Mesenchymal stem cell (in vitro differentiated cells and primary cell): ENCODE measurements at regions not wholly inside any gene's neighbourhood (a gene's known extent, or its start where the extent isn't known, plus 50 kb on each side); places are given as distances from the start of the nearest gene placed in this dataset.

Experiments
- DNase-seq: peaks from one replicate; pipeline ENCODE4 v3.0.0-alpha.2; 2013
- H2AFZ ChIP-seq: one replicate; pipeline ENCODE4 v1.6.1; 2013; ENCODE audit warnings: low read depth, mild to moderate bottlenecking, control low read depth, inconsistent platforms, low read length, moderate library complexity
- H2AK5ac ChIP-seq: 2 replicates; pipeline ENCODE4 v1.6.1; 2013; ENCODE audit warnings: low read length, moderate library complexity, mild to moderate bottlenecking, inconsistent platforms; ENCODE audit not compliant: severe bottlenecking
- H2BK120ac ChIP-seq: one replicate; pipeline ENCODE4 v1.6.1; 2013; ENCODE audit warnings: low read depth, mild to moderate bottlenecking, inconsistent platforms, low read length, moderate library complexity
- H2BK12ac ChIP-seq, 2 experiments: one replicate each; pipeline ENCODE4 v1.6.1; 2013; ENCODE audit warnings: inconsistent platforms in 2 of 2, low read length in 2 of 2, mild to moderate bottlenecking in 2 of 2, moderate library complexity in 2 of 2, control low read depth in 1 of 2
- H2BK15ac ChIP-seq: one replicate; pipeline ENCODE4 v1.6.1; 2013; ENCODE audit warnings: mild to moderate bottlenecking, low read depth, inconsistent platforms; ENCODE audit not compliant: poor library complexity, severe bottlenecking
- H2BK5ac ChIP-seq: 2 replicates; pipeline ENCODE4 v1.6.1; 2013; ENCODE audit warnings: low read depth, mild to moderate bottlenecking, low read length, control low read depth, inconsistent platforms; ENCODE audit not compliant: poor library complexity, severe bottlenecking
- H3K14ac ChIP-seq, 2 experiments: one replicate each; pipeline ENCODE4 v1.6.1; 2013; ENCODE audit warnings: inconsistent platforms in 2 of 2, low read length in 2 of 2, control low read depth in 1 of 2, mild to moderate bottlenecking in 1 of 2, moderate library complexity in 1 of 2
- H3K18ac ChIP-seq, 2 experiments: one replicate each; pipeline ENCODE4 v1.6.1; 2013; ENCODE audit warnings: inconsistent platforms in 2 of 2, low read length in 2 of 2, control low read depth in 1 of 2, low read depth in 1 of 2, mild to moderate bottlenecking in 1 of 2
- H3K23ac ChIP-seq, 2 experiments: one replicate each; pipeline ENCODE4 v1.6.1; 2013; ENCODE audit warnings: inconsistent platforms in 2 of 2, low read length in 2 of 2, mild to moderate bottlenecking in 2 of 2, moderate library complexity in 2 of 2, control low read depth in 1 of 2
- H3K27ac ChIP-seq: 2 replicates; pipeline ENCODE4 v1.5.1; 2013; ENCODE audit warnings: mild to moderate bottlenecking, moderate library complexity, low read length, control low read depth, inconsistent platforms; ENCODE audit not compliant: poor library complexity, severe bottlenecking
- H3K27me3 ChIP-seq, 2 experiments: 2 replicates each; pipeline versions ENCODE4 v1.6.1 to v1.7.0; 2013; ENCODE audit warnings: low read length in 2 of 2, mild to moderate bottlenecking in 2 of 2, moderate library complexity in 2 of 2, control low read depth in 1 of 2, inconsistent platforms in 1 of 2; ENCODE audit not compliant: control insufficient read depth in 1 of 2, insufficient read depth in 1 of 2
- H3K36me3 ChIP-seq, 2 experiments: 2 replicates each; pipeline versions ENCODE4 v1.6.1 to v1.7.0; 2013; ENCODE audit warnings: low read length in 2 of 2, control low read depth in 1 of 2, inconsistent platforms in 1 of 2, low read depth in 1 of 2, mild to moderate bottlenecking in 1 of 2; ENCODE audit not compliant: insufficient read depth in 2 of 2, control insufficient read depth in 1 of 2
- H3K4ac ChIP-seq, 2 experiments: one replicate each; pipeline ENCODE4 v1.6.1; 2013; ENCODE audit warnings: inconsistent platforms in 2 of 2, low read length in 2 of 2, mild to moderate bottlenecking in 2 of 2, moderate library complexity in 2 of 2, control low read depth in 1 of 2, low read depth in 1 of 2
- H3K4me1 ChIP-seq: 2 replicates; pipeline ENCODE4 v1.6.1; 2013; ENCODE audit warnings: low read depth, low read length, control low read depth; ENCODE audit not compliant: control insufficient read depth, insufficient read depth
- H3K4me2 ChIP-seq: 2 replicates; pipeline ENCODE4 v1.6.1; 2013; ENCODE audit warnings: low read length, mild to moderate bottlenecking, inconsistent platforms; ENCODE audit not compliant: poor library complexity, severe bottlenecking
- H3K4me3 ChIP-seq, 2 experiments: 2 replicates each; pipeline versions ENCODE4 v1.5.1 to v1.7.0; 2013; ENCODE audit warnings: low read length in 2 of 2, mild to moderate bottlenecking in 2 of 2, control low read depth in 1 of 2, low read depth in 1 of 2; ENCODE audit not compliant: insufficient read depth in 1 of 2
- H3K79me1 ChIP-seq: replicated peaks from 2 replicates; pipeline ENCODE4 v1.6.1; 2013; ENCODE audit warnings: mild to moderate bottlenecking, control low read depth, low read length, inconsistent platforms; ENCODE audit not compliant: poor library complexity, severe bottlenecking
- H3K9ac ChIP-seq: 2 replicates; pipeline ENCODE4 v1.7.0; 2013; ENCODE audit warnings: mild to moderate bottlenecking, low read length, moderate library complexity
- H3K9me3 ChIP-seq: 2 replicates; pipeline ENCODE4 v1.7.0; 2013; ENCODE audit warnings: mild to moderate bottlenecking, low read length; ENCODE audit not compliant: control insufficient read depth
- H4K8ac ChIP-seq: one replicate; pipeline ENCODE4 v1.6.1; 2013; ENCODE audit warnings: inconsistent platforms, mild to moderate bottlenecking, low read length, moderate library complexity
- H4K91ac ChIP-seq: one replicate; pipeline ENCODE4 v1.6.1; 2013; ENCODE audit warnings: mild to moderate bottlenecking, low read length, inconsistent platforms
- WGBS: methylation state at CpG from one replicate; pipeline ENCODE4 v1.1.7; 2013; ENCODE audit warnings: mixed read lengths; 5-methylcytosine and 5-hydroxymethylcytosine counted together

DNA sequence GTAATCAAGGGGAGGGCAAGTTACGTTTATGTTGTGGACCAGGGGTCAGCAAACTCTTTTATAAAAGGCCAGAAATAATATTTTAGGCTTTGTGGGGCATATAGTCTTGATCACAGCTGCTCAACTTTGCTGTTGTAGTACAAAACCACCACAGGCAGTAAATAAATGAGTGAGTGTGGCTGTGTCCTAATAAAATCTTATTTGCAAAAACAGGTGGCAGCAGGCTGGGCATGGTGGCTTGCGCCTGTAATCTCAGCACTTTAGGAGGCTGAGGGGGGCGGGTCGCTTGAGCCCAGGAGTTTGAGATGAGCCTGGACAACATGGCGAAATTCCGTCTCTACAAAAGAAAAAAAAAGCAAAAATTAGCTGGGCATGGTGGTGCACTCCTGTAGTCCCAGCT, 57.9 kb upstream of the NUP160 start:
- peak overlapping the region; percentile 51 for H4K8ac ChIP-seq
- H3K14ac ChIP-seq, result no peak overlapping the region
- H2BK12ac ChIP-seq, result peak overlapping the region in 1 of 2 experiments; percentile 67
- no peaks in the 10 kb centered on the region for H3K27me3 ChIP-seq
- no peak overlapping the region for H3K9ac ChIP-seq
- peaks cover 8% of the 10 kb centered on the region for H3K4me1 ChIP-seq
- peak overlapping the region; percentile 88 for H4K91ac ChIP-seq
- no peak overlapping the region for H2AFZ ChIP-seq
- peak overlapping the region; percentile 76 for H3K27ac ChIP-seq
- 93% methylated on average over 5 of the region's 6 CpGs for WGBS
- no peaks in the 10 kb centered on the region for H3K79me1 ChIP-seq
- H3K4me2 ChIP-seq, result no peak overlapping the region
- peak overlapping the region; percentile 67 for H2AK5ac ChIP-seq
- no peak overlapping the region for H2BK5ac ChIP-seq
- H2BK15ac ChIP-seq, result peak overlapping the region; percentile 12
- H3K18ac ChIP-seq, result peak overlapping the region; percentile 69 to 72
- no peak overlapping the region for H2BK120ac ChIP-seq
- H3K4ac ChIP-seq, result peak overlapping the region in 1 of 2 experiments; percentile 79
- DNase-seq, result no peak
- no peak overlapping the region for H3K4me3 ChIP-seq
- H3K36me3 ChIP-seq, result no peaks in the 10 kb centered on the region
- H3K23ac ChIP-seq, result no peak overlapping the region
- H3K9me3 ChIP-seq, result no peaks in the 10 kb centered on the region

DNA sequence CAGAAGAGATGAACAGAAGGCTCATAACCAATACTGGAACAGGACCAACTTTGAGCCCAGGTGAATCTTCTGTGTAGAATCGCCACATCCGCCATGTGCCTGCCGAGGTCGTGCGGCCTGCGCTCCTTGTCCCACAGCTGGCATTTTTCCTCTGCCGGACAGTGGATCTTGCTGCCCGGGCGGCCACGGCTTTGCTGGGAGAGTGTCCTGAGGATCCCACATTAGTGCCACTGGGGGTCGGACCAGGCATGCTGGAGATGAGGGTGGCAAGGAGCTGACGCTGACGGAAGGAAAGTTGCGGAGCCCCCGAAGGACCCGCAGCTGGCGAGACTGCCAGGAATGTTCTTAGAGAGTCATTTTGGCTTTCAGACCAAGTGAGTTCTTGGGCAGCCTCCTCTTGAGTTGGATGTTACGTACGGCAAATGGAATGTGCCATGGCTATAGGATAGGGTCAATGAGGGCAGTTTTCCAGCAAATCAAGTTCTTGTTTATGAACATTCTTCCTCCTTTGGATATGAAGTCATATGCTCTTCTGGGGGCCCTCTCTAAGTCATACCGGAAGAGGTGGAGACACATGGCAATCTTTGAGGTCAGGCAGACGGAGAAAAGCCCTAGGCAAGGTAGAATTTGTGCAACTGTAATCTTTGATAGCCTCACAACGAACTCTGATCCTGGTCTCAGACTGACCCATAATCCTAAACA, 57.4 kb upstream of the NUP160 start:
- Histone ChIP-seq H4K8ac (peak overlapping the region; percentile 96), H3K36me3 (no peaks in the 10 kb centered on the region), H3K14ac (peak overlapping the region in 1 of 2 experiments; percentile 83), H3K4ac (peak overlapping the region in 1 of 2 experiments; percentile 89), H2AFZ (no peak overlapping the region), H3K9me3 (no peaks in the 10 kb centered on the region), H3K9ac (no peak overlapping the region), H3K27ac (peak overlapping the region; percentile 76), H3K4me1 (peaks cover 8% of the 10 kb centered on the region), H4K91ac (peak overlapping the region; percentile 90), H2BK120ac (peak overlapping the region; percentile 64), H3K18ac (peak overlapping the region; percentile 72 to 92), H3K4me3 (peak overlapping the region in 1 of 2 experiments; percentile 3), H2BK5ac (no peak overlapping the region), H3K79me1 (no peaks in the 10 kb centered on the region), H2BK12ac (peak overlapping the region; percentile 69 to 96), H3K4me2 (no peak overlapping the region), H2AK5ac (peak overlapping the region; percentile 61), H3K23ac (no peak overlapping the region), H2BK15ac (no peak overlapping the region), H3K27me3 (no peaks in the 10 kb centered on the region)
- DNase-seq, result peak; percentile 89
- 57% methylated on average over 21 of the region's 22 CpGs for WGBS

DNA sequence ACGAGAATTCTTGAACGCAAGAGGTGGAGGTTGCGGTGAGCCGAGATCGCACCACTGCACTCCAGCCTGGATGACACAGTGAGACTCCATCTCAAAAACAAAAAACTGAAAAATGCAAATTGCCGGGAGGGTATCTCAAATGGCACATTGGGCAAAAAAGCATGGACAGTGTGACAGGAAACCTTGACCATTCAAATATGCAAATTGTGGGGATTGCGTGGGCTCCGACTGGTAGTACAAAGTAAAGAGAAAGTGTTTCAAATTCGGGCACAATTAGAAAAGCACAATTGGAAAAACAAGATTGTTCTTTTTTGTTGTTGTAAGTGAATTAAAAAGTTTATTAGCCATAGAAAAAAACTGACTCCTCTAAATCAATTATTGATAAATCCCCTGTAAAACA, 56.7 kb upstream of the NUP160 start:
- Histone ChIP-seq H2AFZ (no peak overlapping the region), H3K4ac (no peak overlapping the region), H3K23ac (no peak overlapping the region), H4K91ac (no peak overlapping the region), H2BK12ac (no peak overlapping the region), H3K4me3 (no peak overlapping the region), H2AK5ac (no peak overlapping the region), H3K36me3 (no peaks in the 10 kb centered on the region), H3K14ac (no peak overlapping the region), H2BK120ac (no peak overlapping the region), H3K27me3 (no peaks in the 10 kb centered on the region), H3K4me2 (no peak overlapping the region), H3K18ac (no peak overlapping the region), H3K79me1 (no peaks in the 10 kb centered on the region), H2BK5ac (no peak overlapping the region), H2BK15ac (no peak overlapping the region), H3K9me3 (no peaks in the 10 kb centered on the region), H4K8ac (no peak overlapping the region), H3K9ac (no peak overlapping the region), H3K4me1 (peaks cover 8% of the 10 kb centered on the region), H3K27ac (no peak overlapping the region)
- DNase-seq, result no peak
- WGBS, result 100% methylated on average over 8 of the region's 9 CpGs

DNA sequence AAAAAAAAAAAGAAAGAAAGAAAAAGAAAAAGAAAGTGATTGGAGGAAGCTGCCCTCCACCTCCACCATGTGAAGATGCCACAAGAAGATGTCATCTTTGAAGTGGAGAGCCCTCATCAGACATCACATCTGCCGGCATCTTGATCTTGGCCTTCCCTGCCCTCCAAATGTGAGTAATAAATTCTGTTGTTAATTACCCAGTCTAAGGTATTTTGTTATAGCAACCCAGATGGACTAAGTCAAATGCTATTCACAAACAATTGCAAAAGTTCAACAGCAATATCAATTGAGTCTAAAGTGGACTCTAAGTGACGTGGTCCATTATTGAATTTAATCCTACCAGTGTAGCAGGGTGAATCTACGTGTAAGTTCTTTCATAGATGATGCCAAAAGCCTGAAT, 55.9 kb upstream of the NUP160 start:
- 88% methylated on average over 1 of the region's 3 CpGs for WGBS
- no peak overlapping the region for H2AFZ ChIP-seq

More for the DNA sequence above, 55.9 kb upstream of the NUP160 start:
- no peak overlapping the region for H3K14ac ChIP-seq
- DNase-seq, result peak; percentile 62
- peaks cover 8% of the 10 kb centered on the region for H3K4me1 ChIP-seq
- no peak overlapping the region for H3K18ac ChIP-seq
- no peak overlapping the region for H2BK120ac ChIP-seq
- H2BK12ac ChIP-seq, result no peak overlapping the region
- H3K36me3 ChIP-seq, result no peaks in the 10 kb centered on the region
- H3K9me3 ChIP-seq, result no peaks in the 10 kb centered on the region
- no peaks in the 10 kb centered on the region for H3K27me3 ChIP-seq
- H3K4ac ChIP-seq, result no peak overlapping the region
- H3K4me2 ChIP-seq, result no peak overlapping the region
- no peaks in the 10 kb centered on the region for H3K79me1 ChIP-seq
- H3K4me3 ChIP-seq, result no peak overlapping the region
- no peak overlapping the region for H2AK5ac ChIP-seq
- no peak overlapping the region for H4K91ac ChIP-seq
- H3K23ac ChIP-seq, result no peak overlapping the region
- no peak overlapping the region for H3K9ac ChIP-seq
- no peak overlapping the region for H4K8ac ChIP-seq
- H3K27ac ChIP-seq, result no peak overlapping the region
- H2BK5ac ChIP-seq, result no peak overlapping the region
- H2BK15ac ChIP-seq, result no peak overlapping the region
